PC-3 (cell line): ENCODE measurements at regions not wholly inside any gene's neighbourhood (a gene's known extent, or its start where the extent isn't known, plus 50 kb on each side); places are given as distances from the start of the nearest gene placed in this dataset.
A peak's percentile ranks its signal among the peaks of the same experiment; 100 is the strongest.

Experiments
- ATAC-seq: fragments of 200-7000 bp; cut with Tn5 transposase; 2 replicates; pipeline ENCODE4 v1.9.1; 2020; ENCODE audit warnings: mild to moderate bottlenecking, moderate library complexity
- BruUV-seq: library from RNA; stranded (reverse); fragments of 400-500 nt; replicated peaks from 2 replicates; lab custom pipeline; 2021; lab: Mats Ljungman, UMichigan
- CTCF ChIA-PET: fragments of 300-600 bp; sonication (Branson Sonifier 250); formaldehyde crosslinking; loops from one replicate; lab custom pipeline; 2022; ENCODE audit warnings: antibody characterized with exemption; lab: Charles Lee
- POLR2A ChIA-PET: fragments of 300-600 bp; sonication (Branson Sonifier 250); formaldehyde crosslinking; loops from one replicate; lab custom pipeline; 2022; ENCODE audit warnings: antibody characterized with exemption; ENCODE audit not compliant: unreplicated experiment; lab: Charles Lee
- DNase-seq: peaks from one replicate; pipeline ENCODE4 v3.0.0-alpha.2; 2015
- H2AFZ ChIP-seq: fragments of 300-600 bp; sonication (generic); 2 replicates; pipeline ENCODE4 v1.6.0; 2016; ENCODE audit warnings: antibody characterized with exemption, low read length
- H3F3A ChIP-seq: fragments of 300-600 bp; sonication (generic); one replicate; pipeline ENCODE4 v1.6.0; 2017; ENCODE audit warnings: antibody characterized with exemption, low read length, control low read depth, mild to moderate bottlenecking; ENCODE audit not compliant: unreplicated experiment
- H3K27ac ChIP-seq: fragments of 300-600 bp; sonication (generic); 2 replicates; pipeline ENCODE4 v1.5.1; 2016; ENCODE audit warnings: mild to moderate bottlenecking, low read length
- H3K27me3 ChIP-seq: fragments of 300-600 bp; sonication (generic); 2 replicates; pipeline ENCODE4 v1.6.1; 2016; ENCODE audit warnings: low read length, mixed read lengths
- H3K36me3 ChIP-seq: fragments of 300-600 bp; sonication (generic); 2 replicates; pipeline ENCODE4 v1.6.1; 2016; ENCODE audit warnings: low read depth, mixed run types, low read length, mixed read lengths
- H3K4me1 ChIP-seq: fragments of 300-600 bp; sonication (generic); 2 replicates; pipeline ENCODE4 v1.5.1; 2016; ENCODE audit warnings: low read length; ENCODE audit not compliant: insufficient read depth
- H3K4me2 ChIP-seq: fragments of 300-600 bp; sonication (generic); 2 replicates; pipeline ENCODE4 v1.6.0; 2016; ENCODE audit warnings: low read length
- H3K4me3 ChIP-seq: fragments of 300-600 bp; sonication (generic); 2 replicates; pipeline ENCODE4 v1.5.1; 2016; ENCODE audit warnings: mild to moderate bottlenecking, low read length, mixed read lengths
- H3K79me2 ChIP-seq: fragments of 300-600 bp; sonication (generic); 2 replicates; pipeline ENCODE4 v1.6.1; 2017; ENCODE audit warnings: low read length, mixed read lengths
- H3K9ac ChIP-seq: fragments of 300-600 bp; sonication (generic); 2 replicates; pipeline ENCODE4 v1.6.0; 2016; ENCODE audit warnings: mild to moderate bottlenecking, low read length
- H3K9me2 ChIP-seq: fragments of 300-600 bp; sonication (generic); replicated peaks from 2 replicates; pipeline ENCODE4 v1.6.1; 2016; ENCODE audit warnings: mixed run types, low read length, mixed read lengths
- H3K9me3 ChIP-seq: fragments of 300-600 bp; sonication (generic); 2 replicates; pipeline ENCODE4 v1.6.1; 2016; ENCODE audit warnings: low read length, mixed read lengths
- H4K20me1 ChIP-seq: fragments of 300-600 bp; sonication (generic); 2 replicates; pipeline ENCODE4 v1.6.1; 2016; ENCODE audit warnings: low read length, mixed read lengths
- CTCF ChIP-seq: fragments of 300-600 bp; sonication (generic); conservative IDR thresholded peaks from 2 replicates; pipeline ENCODE4 v1.5.1; 2017; ENCODE audit warnings: antibody characterized with exemption, low read depth, mild to moderate bottlenecking, low read length
- EZH2 ChIP-seq: fragments of 300-600 bp; sonication (generic); IDR thresholded peaks from one replicate; pipeline ENCODE4 v1.6.1; 2017; ENCODE audit warnings: antibody characterized with exemption, mild to moderate bottlenecking, low read length; ENCODE audit not compliant: unreplicated experiment
- EZH2phosphoT487 ChIP-seq: fragments of 300-600 bp; sonication (generic); IDR thresholded peaks from 2 replicates; pipeline ENCODE4 v1.6.1; 2018; ENCODE audit warnings: mild to moderate bottlenecking, antibody characterized with exemption, low read length, borderline replicate concordance
- intact Hi-C: fragments of 100-400 bp; cut with micrococcal nuclease; formaldehyde crosslinking; loops from 2 replicates; pipeline ENCODE4 v1.9.0; 2023

DNA sequence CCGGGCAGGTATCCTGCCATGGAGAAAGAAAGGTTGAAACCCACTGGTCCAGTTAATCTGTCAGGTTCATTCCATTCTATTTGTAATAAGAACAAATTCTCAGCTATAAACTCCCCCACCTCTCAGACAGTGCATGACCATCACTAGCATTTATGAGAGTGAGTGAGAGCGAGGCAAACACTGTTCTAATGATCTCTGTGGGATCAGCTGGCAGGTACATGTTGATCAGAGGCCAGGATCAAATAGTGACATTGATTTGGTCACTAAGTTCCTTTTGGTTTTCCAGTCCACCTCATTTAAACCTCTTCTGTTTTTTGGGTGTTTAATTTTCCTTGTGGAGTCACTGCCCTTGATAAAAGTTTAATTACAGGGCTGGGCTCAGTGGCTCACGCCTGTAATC, 423.1 kb upstream of the CHST9 start:
- H3K4me1 ChIP-seq = peaks cover 11% of the 10 kb centered on the region
- H3K36me3 ChIP-seq = no peaks in the 10 kb centered on the region
- no peak overlapping the region for H3K9ac ChIP-seq
- no peak overlapping the region for H3K4me2 ChIP-seq
- H3K27me3 ChIP-seq = no peaks in the 10 kb centered on the region
- DNase-seq (no peak), ATAC-seq (no peak)
- H3K4me3 ChIP-seq = no peak overlapping the region
- H3K9me2 ChIP-seq = no peaks in the 10 kb centered on the region
- ChIA-PET CTCF (interaction anchor here (0.5 to 1.0 kb wide), 3 partner anchors 22 to 378 kb away, joined by 3 read pairs; no protein-coding TSS in a partner anchor), POLR2A (no interaction called here)
- BruUV-seq = no TSS peak
- intact Hi-C loops = loop anchor here (10.0 kb wide), 2 partner anchors 237 to 407 kb away; no protein-coding TSS in a partner anchor
- no peaks in the 10 kb centered on the region for H4K20me1 ChIP-seq
- no peak overlapping the region for H3K27ac ChIP-seq
- no peak overlapping the region for H2AFZ ChIP-seq
- H3K79me2 ChIP-seq = no peaks in the 10 kb centered on the region
- no peaks in the 10 kb centered on the region for H3K9me3 ChIP-seq
- H3F3A ChIP-seq = no peaks in the 10 kb centered on the region
- TF ChIP-seq CTCF (no peak), EZH2phosphoT487 (no peak), EZH2 (no peak)

DNA sequence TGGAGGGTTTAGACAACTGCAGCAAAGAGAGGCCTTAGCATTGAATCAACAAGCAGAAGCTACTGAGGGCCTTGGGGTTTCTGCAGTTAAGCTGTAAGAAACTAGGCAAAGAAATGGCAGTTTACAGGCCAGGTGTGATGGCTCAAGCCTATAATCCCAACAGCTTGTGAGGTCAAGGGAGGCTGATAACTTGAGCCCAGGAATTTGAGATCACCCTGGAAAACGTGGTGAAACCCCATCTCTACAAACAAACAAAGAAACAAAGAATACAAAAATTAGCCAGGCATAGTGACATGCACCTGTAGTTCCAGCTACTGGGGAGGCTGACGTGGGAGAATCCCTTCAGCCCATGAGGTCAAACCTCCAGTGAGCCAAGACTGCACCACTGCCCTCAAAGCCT, 421.6 kb upstream of the CHST9 start:
- no peak overlapping the region for H3K9ac ChIP-seq
- TF ChIP-seq EZH2phosphoT487 (no peak), EZH2 (no peak), CTCF (no peak)
- no peaks in the 10 kb centered on the region for H3K79me2 ChIP-seq
- ATAC-seq (no peak), DNase-seq (no peak)
- H3K4me3 ChIP-seq = no peak overlapping the region
- H3K9me3 ChIP-seq = no peaks in the 10 kb centered on the region
- ChIA-PET CTCF (interaction anchor here (0.6 kb wide), 1 partner anchor 589 kb away, joined by 3 read pairs; no protein-coding TSS in a partner anchor), POLR2A (no interaction called here)
- no peak overlapping the region for H3K4me2 ChIP-seq
- intact Hi-C loops = loop anchor here (10.0 kb wide), 2 partner anchors 238 to 408 kb away; no protein-coding TSS in a partner anchor
- H3K4me1 ChIP-seq = peaks cover 11% of the 10 kb centered on the region
- BruUV-seq = no TSS peak
- H4K20me1 ChIP-seq = no peaks in the 10 kb centered on the region
- no peaks in the 10 kb centered on the region for H3K9me2 ChIP-seq
- H3K27me3 ChIP-seq = no peaks in the 10 kb centered on the region
- H3K36me3 ChIP-seq = no peaks in the 10 kb centered on the region
- H3F3A ChIP-seq = no peaks in the 10 kb centered on the region
- no peak overlapping the region for H2AFZ ChIP-seq
- H3K27ac ChIP-seq = no peak overlapping the region

DNA sequence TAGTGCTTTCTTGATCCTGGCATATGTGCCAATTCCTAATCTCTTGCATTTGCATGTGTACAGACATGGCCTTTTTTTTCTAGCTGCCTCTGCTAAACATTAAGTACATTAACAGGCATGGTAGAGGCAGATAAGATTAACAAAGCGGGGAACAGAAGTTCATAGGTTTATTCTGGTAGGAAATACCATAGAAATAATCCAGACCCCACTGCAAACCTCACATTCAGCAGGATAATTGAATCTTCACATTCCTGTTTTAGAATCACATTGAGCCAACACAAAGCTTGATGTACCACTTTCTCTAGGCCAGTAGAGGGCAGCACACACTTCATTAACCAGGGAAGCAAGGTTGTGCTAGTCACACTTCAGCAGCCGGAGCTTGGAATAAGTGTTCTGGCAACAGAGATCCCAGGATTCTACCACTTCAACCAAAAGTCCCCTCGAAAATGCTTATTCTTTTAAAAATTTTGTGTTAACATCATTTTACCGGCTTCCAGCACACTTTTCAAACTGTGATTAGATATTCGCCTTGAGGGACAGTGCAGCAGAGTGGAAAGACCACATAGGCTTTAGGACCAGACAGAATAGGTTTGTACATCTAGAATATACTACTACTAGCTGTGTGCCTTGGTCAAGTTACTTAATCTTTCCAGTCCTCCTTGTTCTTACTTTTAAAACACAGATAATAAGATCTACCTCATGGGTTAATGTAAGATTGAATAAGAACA, 420.2 kb upstream of the CHST9 start:
- Histone ChIP-seq H3K27ac (no peak overlapping the region), H3K4me1 (peaks cover 11% of the 10 kb centered on the region), H3K4me3 (no peak overlapping the region), H2AFZ (no peak overlapping the region), H3K36me3 (no peaks in the 10 kb centered on the region), H3K79me2 (no peaks in the 10 kb centered on the region), H3K27me3 (no peaks in the 10 kb centered on the region), H3K9me3 (no peaks in the 10 kb centered on the region), H3K4me2 (peak overlapping the region; percentile 16), H3K9ac (no peak overlapping the region), H4K20me1 (no peaks in the 10 kb centered on the region), H3F3A (no peaks in the 10 kb centered on the region), H3K9me2 (no peaks in the 10 kb centered on the region)
- intact Hi-C loops = loop anchor here (1.0 to 10.0 kb wide), 5 partner anchors 145 to 574 kb away; no protein-coding TSS in a partner anchor
- TF ChIP-seq EZH2phosphoT487 (no peak), CTCF (peak; percentile 87)
- peak; percentile 83 for DNase-seq
- peak; percentile 93 for ATAC-seq
- ChIA-PET CTCF (interaction anchor here (0.5 to 1.6 kb wide), 8 partner anchors 8 to 1554 kb away, joined by 3 to 17 read pairs (median 4); no protein-coding TSS in a partner anchor), POLR2A (no interaction called here)
- BruUV-seq = no TSS peak
